H7 (cell line): ENCODE measurements at regions not wholly inside any gene's neighbourhood (a gene's known extent, or its start where the extent isn't known, plus 50 kb on each side); places are given as distances from the start of the nearest gene placed in this dataset.

Source experiments
- DNase-seq: peaks from one replicate; pipeline ENCODE4 v3.0.0; 2012
- H3K27me3 ChIP-seq: 2 replicates; pipeline ENCODE4 v1.6.0; 2011; ENCODE audit warnings: mild to moderate bottlenecking, low read length; ENCODE audit not compliant: control insufficient read depth, insufficient read depth
- H3K36me3 ChIP-seq: replicated peaks from 2 replicates; pipeline ENCODE4 v1.5.1; 2011; ENCODE audit warnings: low read length; ENCODE audit not compliant: control insufficient read depth, insufficient read depth
- H3K4me3 ChIP-seq: 2 replicates; pipeline ENCODE4 v1.5.1; 2011; ENCODE audit warnings: low read depth, mild to moderate bottlenecking, control low read depth, low read length, moderate library complexity; ENCODE audit not compliant: insufficient read depth

DNA sequence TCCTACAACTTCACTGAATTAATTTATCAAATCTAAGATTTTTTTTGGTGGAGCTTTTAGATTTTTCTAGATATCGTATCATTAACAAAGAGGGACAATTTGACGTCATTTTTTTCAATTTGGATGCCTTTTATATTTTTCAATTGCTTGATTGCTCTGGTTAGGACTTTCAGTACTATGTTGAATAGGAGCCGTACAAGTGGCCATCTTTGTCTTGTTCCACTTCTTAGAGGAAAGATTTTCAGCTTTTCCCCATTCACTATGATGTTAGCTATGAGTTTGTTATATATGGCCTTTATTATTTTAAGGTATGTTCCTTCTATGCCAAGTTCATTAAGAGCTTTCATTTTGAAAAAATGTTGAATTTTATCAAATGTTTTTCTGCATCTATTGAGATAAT is 86.4 kb upstream of the MYCN start:
- DNase-seq = no peak
- no peak overlapping the region for H3K4me3 ChIP-seq
- H3K27me3 ChIP-seq = no peaks in the 10 kb centered on the region
- H3K36me3 ChIP-seq = no peaks in the 10 kb centered on the region

DNA sequence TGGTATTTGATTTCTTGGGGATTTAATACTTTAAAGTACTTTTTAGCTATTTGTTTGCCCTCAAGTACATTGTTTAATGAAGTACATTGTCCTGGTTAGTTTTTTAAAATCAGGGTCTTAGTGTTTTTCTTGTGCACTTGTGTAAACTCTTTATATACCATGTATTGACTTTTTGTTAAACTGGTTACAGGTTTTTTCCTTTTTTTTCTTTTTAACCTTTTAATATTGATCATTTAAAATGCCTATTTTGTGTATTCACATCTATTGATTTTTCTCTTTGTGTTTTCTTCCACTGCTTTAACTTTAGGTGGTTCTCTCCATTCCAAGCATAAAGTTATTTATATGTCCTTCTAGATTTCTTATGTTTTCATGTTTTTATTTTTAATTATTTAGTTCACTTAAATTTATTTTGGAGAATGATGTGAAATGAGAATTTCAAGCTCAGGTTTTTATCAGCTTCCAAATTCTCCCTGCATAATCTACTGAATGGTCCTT is 84.5 kb upstream of the MYCN start:
- Histone ChIP-seq H3K4me3 (no peak overlapping the region), H3K36me3 (no peaks in the 10 kb centered on the region), H3K27me3 (no peaks in the 10 kb centered on the region)
- no peak for DNase-seq

DNA sequence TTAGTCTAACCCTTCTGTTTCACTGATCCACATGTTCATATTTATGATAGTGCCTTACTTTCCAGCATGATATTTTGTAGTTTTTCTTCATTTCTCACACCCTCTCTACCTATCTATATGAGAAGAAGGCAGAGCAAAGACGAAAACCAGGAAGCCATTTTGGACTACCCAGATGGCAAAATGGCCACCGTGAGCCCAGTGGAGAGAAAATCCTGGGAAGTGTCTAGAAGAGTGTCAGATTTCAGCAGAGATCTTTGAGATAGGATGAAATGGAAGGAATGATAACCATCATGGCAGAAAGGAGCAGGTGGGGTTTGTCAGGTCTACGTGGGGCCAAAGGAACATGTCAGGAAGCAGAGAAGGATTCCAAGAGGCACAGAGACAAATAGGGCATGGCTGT is 84.0 kb upstream of the MYCN start:
- Histone ChIP-seq H3K36me3 (no peaks in the 10 kb centered on the region), H3K4me3 (no peak overlapping the region), H3K27me3 (no peaks in the 10 kb centered on the region)
- DNase-seq = no peak

- H3K4me3 ChIP-seq = no peak overlapping the region
- H3K36me3 ChIP-seq = no peaks in the 10 kb centered on the region
- H3K27me3 ChIP-seq = no peaks in the 10 kb centered on the region
- DNase-seq = no peak
These were observed 81.9 kb upstream of the MYCN start for GRCh38 chr2:15858466-15858865.

DNA sequence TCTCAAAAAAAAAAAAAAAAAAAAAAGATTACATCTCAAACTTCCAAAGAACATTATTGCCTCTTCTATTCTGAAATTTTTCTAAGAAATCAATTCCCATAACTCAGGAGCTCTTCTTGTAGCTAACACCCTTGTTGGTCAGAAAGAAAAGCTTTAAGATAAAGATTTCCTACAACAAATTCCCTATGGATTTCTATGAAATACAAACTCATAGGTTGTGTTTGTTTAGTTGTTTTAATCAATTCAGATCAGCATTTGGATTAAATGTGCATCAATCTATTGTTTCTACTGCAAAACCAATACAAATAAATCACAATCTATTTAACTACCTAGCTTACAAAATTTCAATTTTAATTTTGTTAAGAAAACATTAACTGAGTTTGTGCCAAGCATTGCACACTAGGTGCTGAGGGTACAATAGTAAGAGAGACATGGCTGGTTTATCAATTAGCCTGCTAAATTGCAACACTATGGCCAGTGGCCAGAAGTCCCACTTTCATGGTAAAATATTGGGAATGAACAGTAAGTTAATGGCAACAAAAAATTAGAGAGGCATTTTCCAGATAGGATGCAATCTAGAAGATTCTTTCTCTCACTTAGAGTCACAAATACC is 80.2 kb upstream of the MYCN start:
- no peak for DNase-seq
- Histone ChIP-seq H3K27me3 (no peaks in the 10 kb centered on the region), H3K4me3 (no peak overlapping the region), H3K36me3 (no peaks in the 10 kb centered on the region)

GRCh38 chr2:15860760-15861159 is 79.6 kb upstream of the MYCN start:
- no peaks in the 10 kb centered on the region for H3K36me3 ChIP-seq
- H3K27me3 ChIP-seq = no peaks in the 10 kb centered on the region
- no peak overlapping the region for H3K4me3 ChIP-seq
- peak; percentile 35 for DNase-seq

- Histone ChIP-seq H3K4me3 (no peak overlapping the region), H3K27me3 (no peaks in the 10 kb centered on the region), H3K36me3 (no peaks in the 10 kb centered on the region)
- DNase-seq = no peak
These were observed 79.1 kb upstream of the MYCN start for GRCh38 chr2:15861172-15861822.

DNA sequence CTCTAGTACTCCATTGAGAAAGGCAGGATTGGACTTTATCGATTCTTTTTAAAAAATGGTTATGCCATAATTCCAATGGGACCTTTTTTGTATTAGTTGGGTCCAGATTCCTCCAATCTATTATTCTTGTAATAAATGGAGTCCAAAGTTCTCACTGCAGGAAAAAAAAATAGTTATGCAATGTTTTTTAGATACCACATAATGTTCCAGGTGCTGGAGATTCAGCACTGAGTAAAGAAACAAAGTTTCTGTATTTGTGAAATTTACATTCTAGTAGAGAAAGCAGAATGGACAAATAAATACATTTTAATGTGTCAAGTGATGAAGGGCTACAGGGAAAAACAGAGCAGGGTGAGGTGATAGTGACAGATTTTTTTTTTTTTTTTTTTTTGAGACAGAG is 78.5 kb upstream of the MYCN start:
- H3K36me3 ChIP-seq = no peaks in the 10 kb centered on the region
- no peak overlapping the region for H3K4me3 ChIP-seq
- DNase-seq = no peak
- no peaks in the 10 kb centered on the region for H3K27me3 ChIP-seq

DNA sequence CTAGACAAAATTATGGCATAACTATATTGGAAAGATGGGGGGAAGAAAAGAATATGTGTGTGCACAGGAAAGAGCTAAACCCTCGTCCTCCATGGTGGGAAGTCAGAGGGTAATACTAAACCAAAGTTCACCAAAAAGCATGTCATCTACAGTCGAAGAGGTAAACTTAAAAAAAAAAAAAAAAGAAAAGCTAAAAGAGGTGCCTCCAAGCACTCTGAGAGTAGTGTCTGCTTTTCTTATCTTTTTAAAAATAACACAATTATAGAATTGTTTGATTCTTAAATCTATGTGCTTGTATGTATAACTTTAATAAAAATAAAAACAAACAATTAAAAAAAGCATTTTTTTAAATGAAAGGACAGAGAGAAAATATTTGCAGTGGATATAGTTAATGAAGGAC is 77.3 kb upstream of the MYCN start:
- Histone ChIP-seq H3K27me3 (no peaks in the 10 kb centered on the region), H3K36me3 (no peaks in the 10 kb centered on the region), H3K4me3 (no peak overlapping the region)
- DNase-seq = no peak

GRCh38 chr2:15863494-15864175 is 76.7 kb upstream of the MYCN start:
- no peak overlapping the region for H3K4me3 ChIP-seq
- DNase-seq = no peak

GRCh38 chr2:15864176-15864769 is 76.1 kb upstream of the MYCN start:
- DNase-seq = no peak

More at GRCh38 chr2:15863494-15864175, 76.7 kb upstream of the MYCN start:
- no peaks in the 10 kb centered on the region for H3K27me3 ChIP-seq
- no peaks in the 10 kb centered on the region for H3K36me3 ChIP-seq

DNA sequence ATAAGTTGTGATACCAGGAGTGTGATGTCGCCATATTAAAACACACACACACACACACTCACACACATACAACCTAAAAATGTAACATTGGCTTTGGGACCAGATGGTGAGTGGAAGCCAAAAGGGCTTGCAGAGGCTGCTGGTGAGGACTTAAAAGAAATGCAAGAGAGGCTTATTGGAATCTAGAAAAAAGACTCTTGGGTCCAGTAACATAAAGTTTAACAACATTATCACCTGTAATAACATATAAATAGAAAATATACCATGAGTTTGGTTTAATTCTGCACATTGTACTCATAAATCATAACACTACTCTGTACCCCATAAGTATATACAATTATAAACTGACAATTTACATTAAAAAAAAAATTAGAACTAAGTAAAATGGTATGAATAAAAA is 74.4 kb upstream of the MYCN start:
- DNase-seq = no peak
- Histone ChIP-seq H3K36me3 (no peaks in the 10 kb centered on the region), H3K27me3 (no peaks in the 10 kb centered on the region), H3K4me3 (no peak overlapping the region)

More at GRCh38 chr2:15864176-15864769, 76.1 kb upstream of the MYCN start:
- Histone ChIP-seq H3K27me3 (no peaks in the 10 kb centered on the region), H3K4me3 (no peak overlapping the region), H3K36me3 (no peaks in the 10 kb centered on the region)

DNA sequence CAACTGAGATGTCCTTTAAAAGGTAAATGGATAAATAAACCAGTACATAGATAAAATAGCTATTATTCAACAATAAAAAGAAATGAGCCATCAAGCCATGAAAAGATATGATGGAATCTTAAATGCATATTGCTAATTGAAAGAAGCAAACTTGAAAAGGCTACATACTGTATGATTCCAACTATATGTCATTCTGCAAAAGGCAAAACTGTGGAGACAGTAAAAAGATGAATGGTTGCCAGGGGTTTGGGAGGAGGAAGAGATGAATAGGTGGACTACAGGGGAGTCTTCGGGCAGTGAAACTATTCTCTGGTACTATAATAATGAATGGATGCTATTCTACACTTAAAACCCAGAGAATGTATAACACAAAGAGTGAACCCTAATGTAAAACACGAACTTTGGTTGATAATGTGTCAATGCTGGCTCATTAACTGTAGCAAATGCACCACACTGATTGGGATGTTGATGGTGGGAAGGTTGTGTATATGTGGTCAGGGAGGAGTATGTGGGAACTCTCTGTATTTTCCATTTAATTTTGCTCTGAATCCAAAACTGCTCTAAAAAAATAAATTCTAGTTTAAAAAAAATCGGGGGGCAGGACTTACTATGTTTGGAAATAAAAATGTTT is 73.7 kb upstream of the MYCN start:
- no peak for DNase-seq
- no peaks in the 10 kb centered on the region for H3K36me3 ChIP-seq
- no peak overlapping the region for H3K4me3 ChIP-seq
- H3K27me3 ChIP-seq = no peaks in the 10 kb centered on the region
